OCI-M1 (cell line): ENCODE measurements at regions not wholly inside any gene's neighbourhood (a gene's known extent, or its start where the extent isn't known, plus 50 kb on each side); places are given as distances from the start of the nearest gene placed in this dataset.
A peak's percentile ranks its signal among the peaks of the same experiment; 100 is the strongest.

Source experiments
- DNase-seq: peaks from one replicate; lab custom pipeline; 2025; lab: John Stamatoyannopoulos, UW

GRCh38 chr15:61534986-61535385, 305.9 kb upstream of the RORA start:
- DNase-seq: no peak

GRCh38 chr15:61530769-61531168, 301.7 kb upstream of the RORA start:
- peak; percentile 2 for DNase-seq

GRCh38 chr15:61528581-61528910, 299.4 kb upstream of the RORA start:
- no peak for DNase-seq

- no peak for DNase-seq
Observed at GRCh38 chr15:61527836-61528580, 298.9 kb upstream of the RORA start.

GRCh38 chr15:61524545-61524944, 295.4 kb upstream of the RORA start:
- no peak for DNase-seq

- no peak for DNase-seq
Observed at GRCh38 chr15:61524086-61524485, 295.0 kb upstream of the RORA start.

- DNase-seq: no peak
Observed at GRCh38 chr15:61522411-61522810, 293.3 kb upstream of the RORA start.

GRCh38 chr15:61521953-61522352, 292.9 kb upstream of the RORA start:
- DNase-seq: no peak

- DNase-seq: no peak
Observed at GRCh38 chr15:61519296-61519695, 290.2 kb upstream of the RORA start.

- DNase-seq: no peak
Observed at GRCh38 chr15:61518191-61518950, 289.3 kb upstream of the RORA start.

- DNase-seq: no peak
Observed at GRCh38 chr15:61517776-61518175, 288.7 kb upstream of the RORA start.

- DNase-seq: no peak
Observed at GRCh38 chr15:61517335-61517734, 288.2 kb upstream of the RORA start.

- DNase-seq: no peak
Observed at GRCh38 chr15:61511756-61512155, 282.7 kb upstream of the RORA start.

- DNase-seq: no peak
Observed at GRCh38 chr15:61511089-61511488, 282.0 kb upstream of the RORA start.

- DNase-seq: no peak
Observed at GRCh38 chr15:61509327-61509840, 280.3 kb upstream of the RORA start.

GRCh38 chr15:61503383-61503969, 274.4 kb upstream of the RORA start:
- DNase-seq: no peak

GRCh38 chr15:61501815-61502389, 272.8 kb upstream of the RORA start:
- DNase-seq: no peak

- DNase-seq: no peak
Observed at GRCh38 chr15:61500951-61501620, 272.0 kb upstream of the RORA start.

- no peak for DNase-seq
Observed at GRCh38 chr15:61500523-61500922, 271.4 kb upstream of the RORA start.

- DNase-seq: no peak
Observed at GRCh38 chr15:61499376-61499775, 270.3 kb upstream of the RORA start.

- DNase-seq: no peak
Observed at GRCh38 chr15:61489571-61489970, 260.5 kb upstream of the RORA start.

- DNase-seq: no peak
Observed at GRCh38 chr15:61483599-61483998, 254.5 kb upstream of the RORA start.
